Activated T-cell treated with anti-CD3 and anti-CD28 coated beads, Interleukin-2, amount 50 U/mL, for 24 hours (primary cell): ENCODE measurements at regions not wholly inside any gene's neighbourhood (a gene's known extent, or its start where the extent isn't known, plus 50 kb on each side); places are given as distances from the start of the nearest gene placed in this dataset.

Experiments used
- DNase-seq: peaks from one replicate; pipeline ENCODE4 v3.0.0-alpha.2; 2020
- H3K27ac Mint-ChIP-seq: 2 replicates; pipeline ENCODE4 v1.8.0; 2020; ENCODE audit warnings: mild to moderate bottlenecking, mixed read lengths
- H3K27me3 Mint-ChIP-seq: 2 replicates; pipeline ENCODE4 v1.8.0; 2020; ENCODE audit warnings: mixed read lengths
- H3K36me3 Mint-ChIP-seq: 2 replicates; pipeline ENCODE4 v1.8.0; 2020; ENCODE audit warnings: low read depth, mixed read lengths
- H3K4me1 Mint-ChIP-seq: 2 replicates; pipeline ENCODE4 v1.8.0; 2020; ENCODE audit warnings: low read depth, mixed read lengths
- H3K4me3 Mint-ChIP-seq: 2 replicates; pipeline ENCODE4 v1.8.0; 2020; ENCODE audit warnings: mild to moderate bottlenecking, moderate library complexity, mixed read lengths
- H3K9me3 Mint-ChIP-seq: 2 replicates; pipeline ENCODE4 v1.8.0; 2020; ENCODE audit warnings: mixed read lengths

DNA sequence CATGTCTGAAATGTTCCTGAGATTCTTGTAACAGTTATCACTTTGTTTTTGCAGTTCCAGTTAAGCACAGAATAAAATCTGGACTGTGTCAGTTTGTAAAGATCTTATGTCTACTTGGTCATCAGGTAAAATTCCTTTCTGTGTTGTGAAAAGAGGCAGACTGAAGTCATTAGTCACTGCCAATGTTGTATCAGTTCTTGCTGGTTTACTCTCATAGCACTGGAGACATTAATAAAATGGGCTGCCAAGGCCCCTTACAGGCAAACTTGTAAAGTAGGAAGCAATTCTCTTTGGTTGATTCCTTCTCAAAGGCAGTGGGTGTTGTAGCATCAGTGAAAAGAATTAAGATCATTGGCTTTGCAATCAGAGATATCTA lies 61.4 kb upstream of the ST6GALNAC3 start:
- no peaks in the 10 kb centered on the region for H3K36me3 Mint-ChIP-seq
- H3K27me3 Mint-ChIP-seq = no peaks in the 10 kb centered on the region
- no peak overlapping the region for H3K4me3 Mint-ChIP-seq
- H3K4me1 Mint-ChIP-seq = peaks cover 18% of the 10 kb centered on the region
- no peak for DNase-seq
- no peaks in the 10 kb centered on the region for H3K9me3 Mint-ChIP-seq
- no peak overlapping the region for H3K27ac Mint-ChIP-seq

DNA sequence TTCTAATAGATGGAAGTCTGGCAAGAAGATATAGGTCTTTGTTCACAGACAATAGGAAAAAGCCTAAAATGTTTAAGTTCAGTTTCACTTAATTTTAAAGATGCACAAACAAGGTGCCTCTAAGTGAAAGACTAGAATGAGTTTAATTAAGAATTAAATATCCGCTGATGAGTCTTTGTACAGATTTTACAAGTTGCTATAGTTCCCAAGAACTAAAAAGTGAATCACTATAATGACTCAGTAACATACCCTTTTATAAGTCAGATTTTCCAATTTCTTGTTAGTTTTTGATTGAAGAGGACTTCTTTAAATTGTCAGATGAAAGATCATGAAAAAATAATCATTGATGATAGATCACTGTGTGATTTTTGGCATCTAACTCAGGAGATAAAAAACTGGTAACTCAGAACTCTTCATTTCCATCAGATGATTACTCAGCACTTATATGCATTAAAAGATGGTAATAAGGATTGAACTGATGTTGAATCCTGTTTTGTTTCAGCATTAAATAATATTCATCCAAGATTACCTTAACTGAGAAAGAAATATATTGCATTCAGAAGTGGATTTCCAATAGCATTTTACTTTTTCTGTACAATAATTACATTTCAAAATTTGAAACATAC lies 59.0 kb upstream of the ST6GALNAC3 start:
- H3K9me3 Mint-ChIP-seq = no peaks in the 10 kb centered on the region
- H3K27me3 Mint-ChIP-seq = no peaks in the 10 kb centered on the region
- no peak for DNase-seq
- H3K4me1 Mint-ChIP-seq = peaks cover 18% of the 10 kb centered on the region
- no peak overlapping the region for H3K4me3 Mint-ChIP-seq
- no peak overlapping the region for H3K27ac Mint-ChIP-seq
- H3K36me3 Mint-ChIP-seq = no peaks in the 10 kb centered on the region

GRCh38 chr1:76018045-76018444 lies 56.5 kb upstream of the ST6GALNAC3 start:
- Mint-ChIP-seq H3K4me1 (peaks cover 18% of the 10 kb centered on the region), H3K36me3 (no peaks in the 10 kb centered on the region), H3K27me3 (peaks cover 3% of the 10 kb centered on the region), H3K4me3 (no peak overlapping the region), H3K27ac (no peak overlapping the region), H3K9me3 (no peaks in the 10 kb centered on the region)
- no peak for DNase-seq

GRCh38 chr1:76021846-76022245 lies 52.7 kb upstream of the ST6GALNAC3 start:
- no peaks in the 10 kb centered on the region for H3K9me3 Mint-ChIP-seq

DNA sequence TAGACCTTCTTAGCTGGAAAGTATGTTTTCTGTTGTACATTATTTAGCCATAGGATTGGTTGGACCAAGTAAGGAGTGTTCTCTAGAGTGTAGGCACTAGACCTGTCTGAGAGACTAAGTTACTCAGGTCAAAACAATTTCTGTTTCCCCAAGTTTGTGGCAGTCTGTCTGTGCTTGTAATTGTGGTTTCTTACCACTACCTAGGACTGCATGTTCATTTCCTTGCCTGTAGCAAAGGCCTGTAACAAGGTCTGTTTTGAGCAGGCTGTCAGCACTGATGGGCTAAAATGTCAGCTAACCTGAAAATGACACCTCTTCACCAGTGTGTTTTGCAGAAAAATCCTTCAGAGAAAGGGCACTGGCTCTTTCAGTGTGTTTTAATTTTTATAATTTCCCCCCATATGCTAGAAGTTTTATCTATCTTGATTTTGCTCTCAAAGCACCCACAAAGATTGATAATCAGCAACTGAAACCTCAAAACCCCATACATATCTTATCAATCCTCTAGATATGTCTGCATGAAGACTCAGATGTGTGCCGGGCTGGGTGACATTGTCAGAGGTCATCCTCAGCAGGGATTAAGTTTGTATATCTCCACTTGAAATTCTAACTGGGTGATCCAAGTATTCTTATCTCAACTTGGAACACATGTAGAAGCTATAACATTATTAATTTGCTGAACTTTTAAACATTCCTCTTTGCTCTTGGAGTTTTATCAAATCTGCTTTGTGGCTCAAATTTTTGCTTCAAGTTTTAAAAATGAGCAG lies 50.7 kb upstream of the ST6GALNAC3 start:
- Mint-ChIP-seq H3K4me3 (no peak overlapping the region), H3K9me3 (no peaks in the 10 kb centered on the region), H3K4me1 (peaks cover 16% of the 10 kb centered on the region), H3K36me3 (no peaks in the 10 kb centered on the region), H3K27ac (peak overlapping the region; percentile 53), H3K27me3 (peaks cover 7% of the 10 kb centered on the region)
- DNase-seq = no peak

More at GRCh38 chr1:76021846-76022245, 52.7 kb upstream of the ST6GALNAC3 start:
- H3K27me3 Mint-ChIP-seq = peaks cover 7% of the 10 kb centered on the region
- H3K27ac Mint-ChIP-seq = no peak overlapping the region
- no peak overlapping the region for H3K4me3 Mint-ChIP-seq
- peaks cover 16% of the 10 kb centered on the region for H3K4me1 Mint-ChIP-seq
- no peak for DNase-seq
- H3K36me3 Mint-ChIP-seq = no peaks in the 10 kb centered on the region
